GM12878 (cell line): ENCODE measurements at regions not wholly inside any gene's neighbourhood (a gene's known extent, or its start where the extent isn't known, plus 50 kb on each side); places are given as distances from the start of the nearest gene placed in this dataset.

Source experiments
- ATAC-seq: fragments of 200-7000 bp; cut with Tn5 transposase; 3 replicates; pipeline ENCODE4 v1.9.1; 2020; ENCODE audit warnings: mild to moderate bottlenecking, moderate library complexity
- BruUV-seq: library from RNA; stranded (reverse); fragments of 400-500 nt; replicated peaks from 2 replicates; lab custom pipeline; 2021; lab: Mats Ljungman, UMichigan
- CTCF ChIA-PET: fragments of 300-600 bp; sonication (Branson Sonifier 250); formaldehyde crosslinking; extraction: SDS; loops from one replicate; lab custom pipeline; 2021; ENCODE audit warnings: inconsistent platforms; lab: Yijun Ruan, JAX
- POLR2A ChIA-PET: fragments of 350-600 bp; formaldehyde crosslinking; extraction: SDS; loops from one replicate; lab custom pipeline; 2021; ENCODE audit warnings: inconsistent platforms; lab: Charles Lee
- RAD21 ChIA-PET: fragments of 300-600 bp; sonication (Branson Sonifier 250); formaldehyde crosslinking; loops from one replicate; lab custom pipeline; 2023; ENCODE audit warnings: antibody characterized with exemption; ENCODE audit not compliant: unreplicated experiment; lab: Charles Lee
- SMC1A ChIA-PET: fragments of 300-600 bp; sonication (Branson Sonifier 250); formaldehyde crosslinking; loops from one replicate; lab custom pipeline; 2023; ENCODE audit not compliant: unreplicated experiment, uncharacterized antibody; lab: Charles Lee
- DNase-seq: peaks from one replicate; pipeline ENCODE4 v3.0.0-alpha.2; 2011; ENCODE audit warnings: low read depth, low spot score
- FAIRE-seq: peaks from 3 replicates; lab custom pipeline; 2011; peaks lifted over from hg19 to GRCh38; lab: Jason Lieb, UNC
- H2AFZ ChIP-seq: 2 replicates; pipeline ENCODE4 v1.6.0; 2011; ENCODE audit warnings: low read depth, low read length, control low read depth; ENCODE audit not compliant: control insufficient read depth
- H3K27ac ChIP-seq: 2 replicates; pipeline ENCODE4 v1.5.1; 2011; ENCODE audit warnings: control low read depth; ENCODE audit not compliant: control insufficient read depth, insufficient read depth
- H3K27me3 ChIP-seq, 2 experiments: replicated peaks in 1 of 2; 2 replicates each; pipeline versions ENCODE4 v1.6.0 to v1.6.1; 2011; ENCODE audit warnings: low read length in 1 of 2; ENCODE audit not compliant: control insufficient read depth in 2 of 2, insufficient read depth in 2 of 2
- H3K36me3 ChIP-seq, 2 experiments: 2 replicates each; pipeline ENCODE4 v1.5.1; 2011; ENCODE audit warnings: low read length in 1 of 2; ENCODE audit not compliant: control insufficient read depth in 2 of 2, insufficient read depth in 2 of 2
- H3K4me1 ChIP-seq: 2 replicates; pipeline ENCODE4 v1.6.1; 2011; ENCODE audit warnings: mild to moderate bottlenecking, low read length, moderate library complexity, mixed read lengths; ENCODE audit not compliant: control insufficient read depth, insufficient read depth
- H3K4me2 ChIP-seq: 2 replicates; pipeline ENCODE4 v1.6.0; 2011; ENCODE audit warnings: control low read depth; ENCODE audit not compliant: control insufficient read depth, insufficient read depth
- H3K4me3 ChIP-seq: fragments of 200-600 bp; sonication (generic); 2 replicates; pipeline ENCODE4 v1.5.1; 2016
- H3K79me2 ChIP-seq: 2 replicates; pipeline ENCODE4 v1.6.0; 2011; ENCODE audit warnings: low read length; ENCODE audit not compliant: control insufficient read depth, insufficient read depth
- H3K9ac ChIP-seq: 2 replicates; pipeline ENCODE4 v1.8.0; 2011; ENCODE audit warnings: low read length, control low read depth, mixed read lengths; ENCODE audit not compliant: control insufficient read depth, insufficient read depth
- H3K9me3 ChIP-seq: replicated peaks from 3 replicates; pipeline ENCODE4 v1.5.1; 2011; ENCODE audit warnings: mild to moderate bottlenecking, low read length; ENCODE audit not compliant: control insufficient read depth, insufficient read depth
- H4K20me1 ChIP-seq: 2 replicates; pipeline ENCODE4 v1.6.0; 2011; ENCODE audit not compliant: control insufficient read depth, insufficient read depth
- CHD1 ChIP-seq: IDR thresholded peaks from 2 replicates; pipeline ENCODE4 v1.6.1; 2012; ENCODE audit warnings: low read depth, low read length, improper control_type of control experiment
- IKZF2 ChIP-seq, 2 experiments: fragments of 450-650 bp; IDR thresholded peaks; 2 replicates each; pipeline ENCODE4 v1.6.1; 2017; ENCODE audit warnings: mild to moderate bottlenecking in 2 of 2, moderate library complexity in 2 of 2
- KLF5 ChIP-seq: fragments of 450-650 bp; IDR thresholded peaks from 2 replicates; pipeline ENCODE4 v1.6.1; 2014; ENCODE audit warnings: mild to moderate bottlenecking; ENCODE audit not compliant: partially characterized antibody
- POLR2A ChIP-seq: IDR thresholded peaks from 2 replicates; pipeline ENCODE4 v1.6.1; 2011; ENCODE audit warnings: low read depth, mild to moderate bottlenecking, low read length
- SPI1 ChIP-seq: IDR thresholded peaks from 2 replicates; pipeline ENCODE4 v1.6.1; 2011; ENCODE audit warnings: low read depth, mild to moderate bottlenecking, low read length, moderate library complexity, borderline replicate concordance; ENCODE audit not compliant: insufficient read depth
- SREBF1 ChIP-seq: IDR thresholded peaks from 2 replicates; pipeline ENCODE4 v1.6.1; 2012; ENCODE audit warnings: mild to moderate bottlenecking, low read length
- ZNF217 ChIP-seq: fragments of 450-650 bp; IDR thresholded peaks from 2 replicates; pipeline ENCODE4 v1.6.1; 2017; ENCODE audit warnings: antibody characterized with exemption, mild to moderate bottlenecking
- ZNF24 ChIP-seq: fragments of 450-650 bp; IDR thresholded peaks from 2 replicates; pipeline ENCODE4 v1.6.1; 2017; ENCODE audit warnings: antibody characterized with exemption, mild to moderate bottlenecking
- WGBS: methylation state at CpG from one replicate; pipeline ENCODE4 v1.1.6; 2016; ENCODE audit warnings: low lambda C conversion rate; ENCODE audit not compliant: insufficient replicate concordance, insufficient coverage; ENCODE audit errors: missing lambda C conversion rate; 5-methylcytosine and 5-hydroxymethylcytosine counted together
- in situ Hi-C: fragments of 300-500 bp; cut with MboI; formaldehyde crosslinking; loops from 9 replicates; pipeline ENCODE4 v1.14.3; 2018; ENCODE audit warnings: mixed read lengths
- intact Hi-C: fragments of 100-400 bp; cut with micrococcal nuclease; formaldehyde crosslinking; loops from one replicate; pipeline ENCODE4 v1.14.2; 2022; ENCODE audit not compliant: unreplicated experiment
- TF ChIP-seq, protein P1 (sequence below): fragments of 450-650 bp; IDR thresholded peaks from 2 replicates; pipeline ENCODE4 v1.6.1; 2018; ENCODE audit warnings: borderline replicate concordance, mild to moderate bottlenecking; ENCODE audit not compliant: partially characterized antibody
- TF ChIP-seq, protein P2 (sequence below): fragments of 450-650 bp; IDR thresholded peaks from 2 replicates; pipeline ENCODE4 v1.6.1; 2017; ENCODE audit warnings: mild to moderate bottlenecking

GRCh38 chr3:176692966-176693785, 504.1 kb downstream of the TBL1XR1 start:
- H3K4me3 ChIP-seq: no peak overlapping the region
- no peak overlapping the region for H3K9ac ChIP-seq
- ChIA-PET CTCF (no interaction called here), RAD21 (no interaction called here), POLR2A (no interaction called here), SMC1A (no interaction called here)
- no peaks in the 10 kb centered on the region; a peak in 1 of 4 replicates for H3K27me3 ChIP-seq
- DNase-seq (no peak), FAIRE-seq (no peak), ATAC-seq (no peak)
- H3K4me2 ChIP-seq: no peak overlapping the region
- intact Hi-C loops (no loop called here), in situ Hi-C loops (no loop called here)
- H4K20me1 ChIP-seq: no peaks in the 10 kb centered on the region
- no peak overlapping the region for H2AFZ ChIP-seq
- WGBS: 56% methylated on average over 4 of the region's 4 CpGs
- H3K36me3 ChIP-seq: no peaks in the 10 kb centered on the region
- no peaks in the 10 kb centered on the region for H3K9me3 ChIP-seq
- no peak overlapping the region for H3K27ac ChIP-seq
- H3K79me2 ChIP-seq: no peaks in the 10 kb centered on the region
- no peaks in the 10 kb centered on the region for H3K4me1 ChIP-seq
- TF ChIP-seq KLF5 (no peak), ZNF24 (no peak), CHD1 (no peak), SPI1 (no peak), IKZF2 (IDR thresholded peaks at IDR 0.05) (no peak), ZNF217 (no peak), POLR2A (no peak), SREBF1 (no peak)
- TF ChIP-seq, protein P1, sequence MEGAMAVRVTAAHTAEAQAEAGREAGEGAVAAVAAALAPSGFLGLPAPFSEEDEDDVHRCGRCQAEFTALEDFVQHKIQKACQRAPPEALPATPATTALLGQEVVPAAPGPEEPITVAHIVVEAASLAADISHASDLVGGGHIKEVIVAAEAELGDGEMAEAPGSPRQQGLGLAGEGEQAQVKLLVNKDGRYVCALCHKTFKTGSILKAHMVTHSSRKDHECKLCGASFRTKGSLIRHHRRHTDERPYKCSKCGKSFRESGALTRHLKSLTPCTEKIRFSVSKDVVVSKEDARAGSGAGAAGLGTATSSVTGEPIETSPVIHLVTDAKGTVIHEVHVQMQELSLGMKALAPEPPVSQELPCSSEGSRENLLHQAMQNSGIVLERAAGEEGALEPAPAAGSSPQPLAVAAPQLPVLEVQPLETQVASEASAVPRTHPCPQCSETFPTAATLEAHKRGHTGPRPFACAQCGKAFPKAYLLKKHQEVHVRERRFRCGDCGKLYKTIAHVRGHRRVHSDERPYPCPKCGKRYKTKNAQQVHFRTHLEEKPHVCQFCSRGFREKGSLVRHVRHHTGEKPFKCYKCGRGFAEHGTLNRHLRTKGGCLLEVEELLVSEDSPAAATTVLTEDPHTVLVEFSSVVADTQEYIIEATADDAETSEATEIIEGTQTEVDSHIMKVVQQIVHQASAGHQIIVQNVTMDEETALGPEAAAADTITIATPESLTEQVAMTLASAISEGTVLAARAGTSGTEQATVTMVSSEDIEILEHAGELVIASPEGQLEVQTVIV: no peak
- TF ChIP-seq, protein P2, sequence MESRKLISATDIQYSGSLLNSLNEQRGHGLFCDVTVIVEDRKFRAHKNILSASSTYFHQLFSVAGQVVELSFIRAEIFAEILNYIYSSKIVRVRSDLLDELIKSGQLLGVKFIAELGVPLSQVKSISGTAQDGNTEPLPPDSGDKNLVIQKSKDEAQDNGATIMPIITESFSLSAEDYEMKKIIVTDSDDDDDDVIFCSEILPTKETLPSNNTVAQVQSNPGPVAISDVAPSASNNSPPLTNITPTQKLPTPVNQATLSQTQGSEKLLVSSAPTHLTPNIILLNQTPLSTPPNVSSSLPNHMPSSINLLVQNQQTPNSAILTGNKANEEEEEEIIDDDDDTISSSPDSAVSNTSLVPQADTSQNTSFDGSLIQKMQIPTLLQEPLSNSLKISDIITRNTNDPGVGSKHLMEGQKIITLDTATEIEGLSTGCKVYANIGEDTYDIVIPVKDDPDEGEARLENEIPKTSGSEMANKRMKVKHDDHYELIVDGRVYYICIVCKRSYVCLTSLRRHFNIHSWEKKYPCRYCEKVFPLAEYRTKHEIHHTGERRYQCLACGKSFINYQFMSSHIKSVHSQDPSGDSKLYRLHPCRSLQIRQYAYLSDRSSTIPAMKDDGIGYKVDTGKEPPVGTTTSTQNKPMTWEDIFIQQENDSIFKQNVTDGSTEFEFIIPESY: no peak
- BruUV-seq: no TSS peak
